Nephron (organoid): ENCODE measurements at regions not wholly inside any gene's neighbourhood (a gene's known extent, or its start where the extent isn't known, plus 50 kb on each side); places are given as distances from the start of the nearest gene placed in this dataset.

Source experiments
- H3K27ac Mint-ChIP-seq, 3 experiments: 2 replicates each; pipeline ENCODE4 v1.8.0; 2020; ENCODE audit warnings: mixed read lengths in 3 of 3, mild to moderate bottlenecking in 2 of 3, moderate library complexity in 1 of 3
- H3K27me3 Mint-ChIP-seq: 2 replicates; pipeline ENCODE4 v1.8.0; 2021; ENCODE audit warnings: low read depth, mild to moderate bottlenecking, moderate library complexity, mixed read lengths
- H3K36me3 Mint-ChIP-seq: 2 replicates; pipeline ENCODE4 v1.8.0; 2020; ENCODE audit warnings: low read depth, mixed read lengths
- H3K4me1 Mint-ChIP-seq: 2 replicates; pipeline ENCODE4 v1.8.0; 2020; ENCODE audit warnings: mixed read lengths
- H3K4me3 Mint-ChIP-seq, 3 experiments: 2 replicates each; pipeline ENCODE4 v1.8.0; 2020; ENCODE audit warnings: mild to moderate bottlenecking in 3 of 3, mixed read lengths in 3 of 3, moderate library complexity in 2 of 3
- H3K9me3 Mint-ChIP-seq: 2 replicates; pipeline ENCODE4 v1.8.0; 2020; ENCODE audit warnings: mixed read lengths
- TF ChIP-seq, protein P1 (sequence below), 3 experiments: fragments of 200-600 bp; sonication (generic); IDR thresholded peaks; one replicate each; pipeline ENCODE4 v1.5.0; 2021; ENCODE audit warnings: antibody characterized with exemption in 3 of 3; ENCODE audit not compliant: unreplicated experiment in 3 of 3

DNA sequence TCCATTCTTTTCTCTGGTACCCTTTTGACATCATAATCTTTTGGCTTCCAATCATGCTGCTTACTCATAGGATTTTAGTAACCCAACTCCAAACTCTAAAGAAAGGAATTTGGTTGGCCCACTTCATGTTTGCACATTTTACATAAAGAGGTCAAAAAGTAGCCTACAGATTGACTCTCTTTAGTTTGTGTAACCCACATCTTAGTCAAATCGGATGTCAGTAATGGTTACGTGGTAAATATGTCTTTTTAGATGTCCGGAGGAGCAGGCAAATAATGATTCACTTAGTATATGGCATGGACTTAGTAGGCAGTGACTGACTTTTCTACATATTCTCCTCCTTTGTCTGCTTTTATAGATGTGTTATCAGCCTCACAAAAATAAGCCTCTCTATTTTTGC, 711.6 kb upstream of the FOXG1 start:
- no peaks in the 10 kb centered on the region for H3K36me3 Mint-ChIP-seq
- no peaks in the 10 kb centered on the region for H3K4me1 Mint-ChIP-seq
- no peak overlapping the region for H3K27ac Mint-ChIP-seq
- H3K9me3 Mint-ChIP-seq: no peaks in the 10 kb centered on the region
- TF ChIP-seq, protein P1, sequence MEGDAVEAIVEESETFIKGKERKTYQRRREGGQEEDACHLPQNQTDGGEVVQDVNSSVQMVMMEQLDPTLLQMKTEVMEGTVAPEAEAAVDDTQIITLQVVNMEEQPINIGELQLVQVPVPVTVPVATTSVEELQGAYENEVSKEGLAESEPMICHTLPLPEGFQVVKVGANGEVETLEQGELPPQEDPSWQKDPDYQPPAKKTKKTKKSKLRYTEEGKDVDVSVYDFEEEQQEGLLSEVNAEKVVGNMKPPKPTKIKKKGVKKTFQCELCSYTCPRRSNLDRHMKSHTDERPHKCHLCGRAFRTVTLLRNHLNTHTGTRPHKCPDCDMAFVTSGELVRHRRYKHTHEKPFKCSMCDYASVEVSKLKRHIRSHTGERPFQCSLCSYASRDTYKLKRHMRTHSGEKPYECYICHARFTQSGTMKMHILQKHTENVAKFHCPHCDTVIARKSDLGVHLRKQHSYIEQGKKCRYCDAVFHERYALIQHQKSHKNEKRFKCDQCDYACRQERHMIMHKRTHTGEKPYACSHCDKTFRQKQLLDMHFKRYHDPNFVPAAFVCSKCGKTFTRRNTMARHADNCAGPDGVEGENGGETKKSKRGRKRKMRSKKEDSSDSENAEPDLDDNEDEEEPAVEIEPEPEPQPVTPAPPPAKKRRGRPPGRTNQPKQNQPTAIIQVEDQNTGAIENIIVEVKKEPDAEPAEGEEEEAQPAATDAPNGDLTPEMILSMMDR (IDR thresholded peaks at IDR 0.05; ENCODE audit: unreplicated experiment in 3 of 3): no peak
- no peaks in the 10 kb centered on the region for H3K27me3 Mint-ChIP-seq
- no peak overlapping the region for H3K4me3 Mint-ChIP-seq

GRCh38 chr14:28057359-28058296, 709.0 kb upstream of the FOXG1 start:
- H3K4me3 Mint-ChIP-seq: no peak overlapping the region
- no peaks in the 10 kb centered on the region for H3K27me3 Mint-ChIP-seq
- H3K9me3 Mint-ChIP-seq: no peaks in the 10 kb centered on the region
- no peak overlapping the region for H3K27ac Mint-ChIP-seq
- H3K36me3 Mint-ChIP-seq: no peaks in the 10 kb centered on the region
- H3K4me1 Mint-ChIP-seq: no peaks in the 10 kb centered on the region
- TF ChIP-seq, protein P1 (IDR thresholded peaks at IDR 0.05; ENCODE audit: unreplicated experiment in 3 of 3): no peak

DNA sequence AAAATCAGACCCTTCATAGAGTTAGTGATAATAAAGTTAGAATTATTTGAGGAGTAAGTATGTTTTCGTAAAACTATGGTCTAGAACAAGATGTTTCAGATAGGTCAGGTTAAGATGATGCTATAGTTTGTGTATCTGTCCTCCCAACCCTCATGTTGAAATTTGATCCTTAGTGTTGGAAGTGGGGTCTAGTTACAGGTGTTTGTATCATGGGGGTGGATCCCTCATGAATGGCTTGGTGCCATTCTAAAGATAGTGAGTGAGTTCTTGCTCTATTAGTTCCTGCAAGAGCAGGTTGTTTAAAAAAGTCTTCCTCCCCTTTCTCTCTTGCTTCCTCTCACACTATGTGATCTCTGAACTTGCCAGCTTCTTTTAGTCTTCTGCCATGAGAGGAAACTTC, 707.3 kb upstream of the FOXG1 start:
- Mint-ChIP-seq H3K27me3 (no peaks in the 10 kb centered on the region), H3K4me3 (no peak overlapping the region), H3K4me1 (no peaks in the 10 kb centered on the region), H3K27ac (no peak overlapping the region), H3K9me3 (no peaks in the 10 kb centered on the region), H3K36me3 (no peaks in the 10 kb centered on the region)
- TF ChIP-seq, protein P1 (IDR thresholded peaks at IDR 0.05; ENCODE audit: unreplicated experiment in 3 of 3): no peak

- H3K27ac Mint-ChIP-seq: no peak overlapping the region
- no peaks in the 10 kb centered on the region for H3K36me3 Mint-ChIP-seq
- no peaks in the 10 kb centered on the region for H3K4me1 Mint-ChIP-seq
- no peaks in the 10 kb centered on the region for H3K27me3 Mint-ChIP-seq
- no peak overlapping the region for H3K4me3 Mint-ChIP-seq
- no peaks in the 10 kb centered on the region for H3K9me3 Mint-ChIP-seq
- TF ChIP-seq, protein P1 (IDR thresholded peaks at IDR 0.05; ENCODE audit: unreplicated experiment in 3 of 3): no peak
These were observed 705.6 kb upstream of the FOXG1 start for GRCh38 chr14:28061006-28061405.

- no peaks in the 10 kb centered on the region for H3K27me3 Mint-ChIP-seq
- no peaks in the 10 kb centered on the region for H3K4me1 Mint-ChIP-seq
- H3K4me3 Mint-ChIP-seq: no peak overlapping the region
- TF ChIP-seq, protein P1 (IDR thresholded peaks at IDR 0.05; ENCODE audit: unreplicated experiment in 3 of 3): no peak
- H3K9me3 Mint-ChIP-seq: no peaks in the 10 kb centered on the region
- H3K27ac Mint-ChIP-seq: no peak overlapping the region
- H3K36me3 Mint-ChIP-seq: no peaks in the 10 kb centered on the region
These were observed 689.6 kb upstream of the FOXG1 start for GRCh38 chr14:28077021-28077420.

DNA sequence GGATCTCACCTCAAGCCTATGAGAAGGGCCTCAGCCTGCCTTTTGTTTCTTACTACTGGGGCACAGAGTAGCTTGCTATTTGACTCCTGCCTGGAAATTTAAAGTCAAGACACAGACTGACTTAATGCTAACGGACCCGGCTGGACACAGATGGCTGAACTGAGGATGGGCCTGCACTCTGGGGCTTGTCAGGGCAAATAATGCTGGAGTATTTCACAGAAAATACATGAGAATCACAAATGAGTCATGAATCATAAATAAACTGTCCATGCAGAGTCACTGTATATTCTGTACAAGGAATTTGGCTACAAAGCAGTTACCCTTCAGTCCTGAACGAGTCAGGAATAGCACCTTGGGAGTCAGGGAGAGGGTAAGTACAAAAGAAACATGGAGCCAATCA, 683.2 kb upstream of the FOXG1 start:
- no peaks in the 10 kb centered on the region for H3K27me3 Mint-ChIP-seq
- H3K4me3 Mint-ChIP-seq: no peak overlapping the region
- TF ChIP-seq, protein P1 (IDR thresholded peaks at IDR 0.05; ENCODE audit: unreplicated experiment in 3 of 3): no peak
- H3K4me1 Mint-ChIP-seq: no peaks in the 10 kb centered on the region
- no peak overlapping the region for H3K27ac Mint-ChIP-seq
- no peaks in the 10 kb centered on the region for H3K36me3 Mint-ChIP-seq
- H3K9me3 Mint-ChIP-seq: no peaks in the 10 kb centered on the region
